GM12872 (cell line): ENCODE measurements at regions not wholly inside any gene's neighbourhood (a gene's known extent, or its start where the extent isn't known, plus 50 kb on each side); places are given as distances from the start of the nearest gene placed in this dataset.

Source experiments
- TF ChIP-seq, protein P1 (sequence below): IDR thresholded peaks from 3 replicates; pipeline ENCODE4 v1.5.1; 2011; ENCODE audit warnings: low read depth, mild to moderate bottlenecking, low read length, moderate library complexity; ENCODE audit not compliant: insufficient read depth

DNA sequence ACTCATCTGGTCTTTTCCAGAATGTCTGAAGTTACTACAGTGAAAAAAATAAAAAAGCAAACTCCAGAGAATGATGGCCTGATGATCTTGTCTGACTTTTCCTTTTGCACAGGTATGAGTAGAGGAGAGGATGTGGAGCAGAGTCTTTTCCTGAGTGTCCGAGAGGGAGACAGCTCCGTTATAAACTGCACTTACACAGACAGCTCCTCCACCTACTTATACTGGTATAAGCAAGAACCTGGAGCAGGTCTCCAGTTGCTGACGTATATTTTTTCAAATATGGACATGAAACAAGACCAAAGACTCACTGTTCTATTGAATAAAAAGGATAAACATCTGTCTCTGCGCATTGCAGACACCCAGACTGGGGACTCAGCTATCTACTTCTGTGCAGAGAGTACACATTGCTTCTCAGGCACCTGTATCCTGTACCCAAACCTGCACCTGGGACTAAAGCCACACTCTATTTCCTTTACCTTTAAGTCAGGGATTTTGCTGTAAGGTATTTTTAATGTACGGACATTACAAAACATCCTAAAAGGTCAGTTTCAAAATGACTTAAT lies 75.8 kb upstream of the OR4E1 start:
- TF ChIP-seq, protein P1, sequence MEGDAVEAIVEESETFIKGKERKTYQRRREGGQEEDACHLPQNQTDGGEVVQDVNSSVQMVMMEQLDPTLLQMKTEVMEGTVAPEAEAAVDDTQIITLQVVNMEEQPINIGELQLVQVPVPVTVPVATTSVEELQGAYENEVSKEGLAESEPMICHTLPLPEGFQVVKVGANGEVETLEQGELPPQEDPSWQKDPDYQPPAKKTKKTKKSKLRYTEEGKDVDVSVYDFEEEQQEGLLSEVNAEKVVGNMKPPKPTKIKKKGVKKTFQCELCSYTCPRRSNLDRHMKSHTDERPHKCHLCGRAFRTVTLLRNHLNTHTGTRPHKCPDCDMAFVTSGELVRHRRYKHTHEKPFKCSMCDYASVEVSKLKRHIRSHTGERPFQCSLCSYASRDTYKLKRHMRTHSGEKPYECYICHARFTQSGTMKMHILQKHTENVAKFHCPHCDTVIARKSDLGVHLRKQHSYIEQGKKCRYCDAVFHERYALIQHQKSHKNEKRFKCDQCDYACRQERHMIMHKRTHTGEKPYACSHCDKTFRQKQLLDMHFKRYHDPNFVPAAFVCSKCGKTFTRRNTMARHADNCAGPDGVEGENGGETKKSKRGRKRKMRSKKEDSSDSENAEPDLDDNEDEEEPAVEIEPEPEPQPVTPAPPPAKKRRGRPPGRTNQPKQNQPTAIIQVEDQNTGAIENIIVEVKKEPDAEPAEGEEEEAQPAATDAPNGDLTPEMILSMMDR: no peak

- TF ChIP-seq, protein P1: peak; percentile 79
Observed at GRCh38 chr14:21748869-21749303, 75.3 kb upstream of the OR4E1 start.

- TF ChIP-seq, protein P1: no peak
Observed at GRCh38 chr14:21735639-21736307, 62.2 kb upstream of the OR4E1 start.

DNA sequence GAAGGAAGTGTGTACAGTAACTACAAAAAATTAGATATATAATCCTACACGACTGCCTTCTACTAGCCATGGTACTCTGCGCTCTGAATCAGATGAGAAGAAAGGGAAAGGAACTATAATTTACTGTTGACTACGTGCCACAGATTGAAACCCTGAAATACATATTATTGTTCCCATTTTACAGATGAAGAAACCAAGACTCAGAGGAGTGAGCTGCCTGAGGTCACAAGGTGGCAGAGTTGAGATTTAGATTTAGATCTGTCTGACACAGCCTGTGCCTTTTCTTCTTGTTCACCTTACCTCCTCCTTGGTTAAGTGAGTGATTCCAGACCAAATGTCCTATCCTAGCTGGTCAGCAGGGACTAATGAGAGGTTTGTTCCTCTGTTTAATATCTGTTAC lies 61.6 kb upstream of the OR4E1 start:
- TF ChIP-seq, protein P1: no peak

DNA sequence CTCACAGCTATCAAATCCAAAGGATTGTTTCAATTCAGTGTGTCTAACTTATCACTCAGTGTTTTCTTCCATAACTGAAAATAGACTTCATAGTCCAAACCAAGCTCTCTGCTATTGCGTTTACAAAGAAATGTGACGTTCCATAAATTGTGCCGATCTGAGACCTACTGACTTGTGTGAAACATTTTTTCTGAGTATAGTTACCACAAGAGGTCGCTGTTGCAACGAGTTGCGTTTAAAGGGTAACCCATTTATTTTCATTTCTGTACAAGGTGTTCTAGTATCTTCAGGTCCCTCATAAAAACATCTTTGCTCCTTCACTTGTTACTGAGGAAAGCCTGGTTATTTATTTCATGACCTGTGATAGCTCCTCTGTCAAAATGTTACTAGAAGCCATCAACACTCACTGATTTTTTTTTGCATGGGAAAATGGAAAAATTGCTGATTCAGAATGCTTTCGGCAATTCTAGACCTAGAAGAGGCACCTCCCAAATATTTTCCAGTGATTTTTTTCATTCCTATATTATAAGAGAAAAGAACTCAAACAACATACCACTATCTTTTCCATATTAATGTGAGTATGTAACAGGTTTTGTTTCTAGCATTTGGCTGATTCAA lies 60.9 kb upstream of the OR4E1 start:
- TF ChIP-seq, protein P1: peak; percentile 67

- TF ChIP-seq, protein P1: no peak
Observed at GRCh38 chr14:21729703-21730233, 56.1 kb upstream of the OR4E1 start.

DNA sequence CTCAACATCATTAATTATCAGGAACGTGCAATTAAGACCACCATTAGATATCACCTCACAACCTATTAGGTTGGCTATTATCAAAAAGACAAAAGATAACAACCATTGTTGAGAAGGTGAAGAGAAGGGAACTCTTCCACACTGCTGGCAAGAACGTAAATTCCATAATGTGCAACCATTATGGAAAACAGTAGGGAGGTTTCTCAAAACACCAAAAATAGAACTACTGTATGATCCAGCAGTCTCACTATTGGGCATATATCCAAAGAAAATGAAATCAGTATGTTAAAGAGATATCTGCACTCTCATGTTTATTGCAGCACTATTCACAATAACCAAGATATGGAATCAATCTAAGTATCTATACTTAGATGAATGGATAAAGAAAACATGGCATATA lies 51.6 kb upstream of the OR4E1 start:
- TF ChIP-seq, protein P1: no peak
